Mesothelial cell of epicardium (in vitro differentiated cells): ENCODE measurements at regions not wholly inside any gene's neighbourhood (a gene's known extent, or its start where the extent isn't known, plus 50 kb on each side); places are given as distances from the start of the nearest gene placed in this dataset.

Experiments
- DNase-seq, 2 experiments: peaks; one replicate each; pipeline ENCODE4 v3.0.0; 2021; ENCODE audit warnings: low spot score in 2 of 2; ENCODE audit not compliant: unreplicated experiment in 2 of 2
- H3K27ac Mint-ChIP-seq: 2 replicates; pipeline ENCODE4 v1.8.0; 2021; ENCODE audit warnings: mixed read lengths
- H3K27me3 Mint-ChIP-seq: 2 replicates; pipeline ENCODE4 v1.8.0; 2021; ENCODE audit warnings: low read depth, mixed read lengths
- H3K36me3 Mint-ChIP-seq: 2 replicates; pipeline ENCODE4 v1.8.0; 2021; ENCODE audit warnings: mixed read lengths
- H3K4me1 Mint-ChIP-seq: 2 replicates; pipeline ENCODE4 v1.8.0; 2021; ENCODE audit warnings: mixed read lengths
- H3K4me3 Mint-ChIP-seq: 2 replicates; pipeline ENCODE4 v1.8.0; 2021; ENCODE audit warnings: mild to moderate bottlenecking, moderate library complexity, mixed read lengths
- H3K9me3 Mint-ChIP-seq: 2 replicates; pipeline ENCODE4 v1.8.0; 2021; ENCODE audit warnings: mixed read lengths
- CTCF ChIP-seq: fragments of 200-600 bp; sonication (generic); IDR thresholded peaks from one replicate; pipeline ENCODE4 v1.5.0; 2021; ENCODE audit warnings: antibody characterized with exemption; ENCODE audit not compliant: unreplicated experiment

- no peak overlapping the region for H3K27ac Mint-ChIP-seq
- H3K9me3 Mint-ChIP-seq = no peaks in the 10 kb centered on the region
- H3K4me3 Mint-ChIP-seq = no peak overlapping the region
- peaks cover 18% of the 10 kb centered on the region for H3K27me3 Mint-ChIP-seq
- TF ChIP-seq CTCF = no peak
- H3K4me1 Mint-ChIP-seq = peaks cover 16% of the 10 kb centered on the region
- no peak for DNase-seq
- H3K36me3 Mint-ChIP-seq = no peaks in the 10 kb centered on the region
These were observed 222.0 kb upstream of the ZMIZ1 start for GRCh38 chr10:78846760-78847159.

- Mint-ChIP-seq H3K27ac (no peak overlapping the region), H3K4me3 (no peak overlapping the region), H3K9me3 (no peaks in the 10 kb centered on the region), H3K27me3 (peaks cover 14% of the 10 kb centered on the region), H3K36me3 (no peaks in the 10 kb centered on the region), H3K4me1 (peaks cover 18% of the 10 kb centered on the region)
- DNase-seq = no peak
- no peak for TF ChIP-seq CTCF
These were observed 221.3 kb upstream of the ZMIZ1 start for GRCh38 chr10:78847485-78847884.

GRCh38 chr10:78849115-78849514 is 219.7 kb upstream of the ZMIZ1 start:
- peaks cover 10% of the 10 kb centered on the region for H3K27me3 Mint-ChIP-seq
- peak in 1 of 2 experiments; percentile 60 for DNase-seq
- no peak overlapping the region for H3K27ac Mint-ChIP-seq
- no peak overlapping the region for H3K4me3 Mint-ChIP-seq
- H3K4me1 Mint-ChIP-seq = peaks cover 18% of the 10 kb centered on the region
- no peaks in the 10 kb centered on the region for H3K36me3 Mint-ChIP-seq
- no peaks in the 10 kb centered on the region for H3K9me3 Mint-ChIP-seq
- TF ChIP-seq CTCF = no peak

- Mint-ChIP-seq H3K27me3 (peaks cover 10% of the 10 kb centered on the region), H3K9me3 (no peaks in the 10 kb centered on the region), H3K4me1 (peaks cover 18% of the 10 kb centered on the region), H3K27ac (no peak overlapping the region), H3K4me3 (no peak overlapping the region), H3K36me3 (no peaks in the 10 kb centered on the region)
- no peak for TF ChIP-seq CTCF
- DNase-seq = no peak
These were observed 219.0 kb upstream of the ZMIZ1 start for GRCh38 chr10:78849731-78850130.

- H3K36me3 Mint-ChIP-seq = no peaks in the 10 kb centered on the region
- H3K27me3 Mint-ChIP-seq = peaks cover 4% of the 10 kb centered on the region
- no peak overlapping the region for H3K4me3 Mint-ChIP-seq
- no peak for DNase-seq
- no peak for TF ChIP-seq CTCF
- H3K4me1 Mint-ChIP-seq = peaks cover 14% of the 10 kb centered on the region
- H3K27ac Mint-ChIP-seq = no peak overlapping the region
- H3K9me3 Mint-ChIP-seq = no peaks in the 10 kb centered on the region
These were observed 217.9 kb upstream of the ZMIZ1 start for GRCh38 chr10:78850644-78851435.
